Breast epithelium (tissue), 3 donors: ENCODE measurements at regions not wholly inside any gene's neighbourhood (a gene's known extent, or its start where the extent isn't known, plus 50 kb on each side); places are given as distances from the start of the nearest gene placed in this dataset.

Experiments used
- CTCF ChIP-seq, 3 donors: fragments of 450-650 bp; IDR thresholded peaks; one replicate each; pipeline ENCODE4 v1.5.1; 2016 to 2017; ENCODE audit warnings: antibody characterized with exemption in 3 of 3, mild to moderate bottlenecking in 3 of 3, moderate library complexity in 3 of 3
- POLR2A ChIP-seq: fragments of 450-650 bp; IDR thresholded peaks from one replicate; pipeline ENCODE4 v1.6.1; 2016; ENCODE audit warnings: antibody characterized with exemption, mild to moderate bottlenecking, moderate library complexity
- POLR2AphosphoS5 ChIP-seq, 3 donors: sonication (generic); formaldehyde crosslinking; IDR thresholded peaks; one replicate each; pipeline ENCODE4 v1.6.1; 2017; ENCODE audit warnings: antibody characterized with exemption in 3 of 3

DNA sequence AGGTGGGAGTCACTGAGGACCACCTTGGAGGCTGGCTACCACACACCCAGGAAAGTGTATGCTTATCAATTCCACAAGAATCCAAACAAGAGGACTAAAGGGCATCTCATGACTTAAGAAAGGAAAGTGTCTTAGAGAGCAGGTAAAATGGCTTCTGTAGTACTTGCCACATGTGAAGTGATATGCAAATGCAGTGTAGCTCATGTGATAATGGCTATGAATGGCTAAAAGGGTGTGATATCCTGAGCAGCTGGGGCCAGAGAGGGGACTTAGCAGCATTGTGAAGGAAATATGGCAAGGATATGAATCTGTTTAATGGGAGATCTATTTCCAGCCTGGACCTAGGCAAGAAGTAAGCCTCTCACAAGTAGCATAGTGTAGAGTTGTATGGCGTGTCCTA lies 90.5 kb downstream of the BUB3 start:
- no peak for TF ChIP-seq CTCF (IDR thresholded peaks at IDR 0.05)
- TF ChIP-seq POLR2AphosphoS5 (IDR thresholded peaks at IDR 0.05), result no peak
- TF ChIP-seq POLR2A, result no peak
